Skin of body (tissue), 1 donor: ENCODE measurements at regions not wholly inside any gene's neighbourhood (a gene's known extent, or its start where the extent isn't known, plus 50 kb on each side); places are given as distances from the start of the nearest gene placed in this dataset.
"Not testable (repeated sequence)": the region's sequence is repeated elsewhere in the genome, so short reads cannot be mapped to it uniquely, and the experiment has no call there.

ENCODE experiments used
- DNase-seq: peaks from one replicate; lab custom pipeline; 2025; lab: John Stamatoyannopoulos, UW

GRCh38 chr6:44000164-44000842, 126.9 kb downstream of the MRPL14 start:
- no peak for DNase-seq

DNA sequence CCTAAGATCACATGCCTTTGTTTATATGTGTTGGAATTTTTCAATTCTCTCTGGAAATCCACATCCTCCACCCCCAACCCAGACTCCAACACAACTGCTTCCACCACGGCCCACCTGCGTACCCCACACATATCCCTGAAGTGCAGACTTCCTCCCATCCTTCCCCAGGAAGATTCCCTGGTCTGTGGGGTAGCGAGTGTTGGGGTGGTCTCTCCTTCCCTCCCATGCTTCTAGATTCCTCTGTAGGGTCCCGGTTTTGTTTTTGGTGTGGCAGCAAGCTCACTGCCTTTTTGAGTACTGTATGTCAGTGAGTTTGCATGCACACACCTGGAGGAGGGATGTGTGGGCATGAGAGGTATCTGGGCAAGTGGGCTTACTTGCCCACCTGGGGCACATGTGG, 127.6 kb downstream of the MRPL14 start:
- no peak for DNase-seq

DNA sequence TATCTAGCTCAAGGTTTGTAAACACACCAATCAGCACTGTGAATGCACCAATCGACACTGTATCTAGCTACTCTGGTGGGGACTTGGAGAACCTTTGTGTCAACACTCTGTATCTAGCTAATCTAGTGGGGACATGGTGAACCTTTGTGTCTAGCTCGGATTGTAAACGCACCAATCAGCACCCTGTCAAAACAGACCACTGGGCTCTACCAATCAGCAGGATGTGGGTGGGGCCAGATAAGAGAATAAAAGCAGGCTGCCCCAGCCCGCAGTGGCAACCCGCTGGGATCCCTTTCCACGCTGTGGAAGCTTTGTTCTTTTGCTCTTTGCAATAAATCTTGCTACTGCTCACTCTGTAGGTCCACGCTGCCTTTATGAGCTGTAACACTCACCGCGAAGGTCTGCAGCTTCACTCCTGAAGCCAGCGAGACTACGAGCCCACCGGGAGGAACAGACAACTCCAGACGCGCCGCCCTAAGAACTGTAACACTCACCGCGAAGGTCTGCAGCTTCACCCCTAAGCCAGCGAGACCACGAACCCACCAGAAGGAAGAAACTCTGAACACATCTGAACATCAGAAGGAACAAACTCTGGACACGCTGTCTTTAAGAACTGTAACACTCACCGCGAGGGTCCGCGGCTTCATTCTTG, 128.5 kb downstream of the MRPL14 start:
- DNase-seq, result not testable (repeated sequence)

GRCh38 chr6:43997990-43998585, 129.2 kb downstream of the MRPL14 start:
- not testable (repeated sequence) for DNase-seq

DNA sequence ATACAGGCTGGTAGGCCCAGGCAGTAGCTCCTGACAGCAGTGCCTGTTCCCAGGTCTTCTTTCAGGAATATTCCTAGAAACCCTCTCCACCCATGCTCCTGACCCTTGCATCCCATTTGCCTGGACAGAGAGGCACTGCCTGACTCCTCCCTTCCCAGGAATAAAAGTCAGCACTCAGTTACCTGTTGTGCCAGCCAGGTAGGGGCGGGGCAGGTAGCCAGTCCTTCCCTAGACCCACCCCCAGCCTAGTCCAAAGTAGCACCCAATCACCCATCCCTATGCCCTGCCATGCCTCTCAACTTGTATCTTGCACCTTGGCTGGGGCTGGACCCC, 129.9 kb downstream of the MRPL14 start:
- no peak for DNase-seq

GRCh38 chr6:43996618-43997344, 130.5 kb downstream of the MRPL14 start:
- no peak for DNase-seq

DNA sequence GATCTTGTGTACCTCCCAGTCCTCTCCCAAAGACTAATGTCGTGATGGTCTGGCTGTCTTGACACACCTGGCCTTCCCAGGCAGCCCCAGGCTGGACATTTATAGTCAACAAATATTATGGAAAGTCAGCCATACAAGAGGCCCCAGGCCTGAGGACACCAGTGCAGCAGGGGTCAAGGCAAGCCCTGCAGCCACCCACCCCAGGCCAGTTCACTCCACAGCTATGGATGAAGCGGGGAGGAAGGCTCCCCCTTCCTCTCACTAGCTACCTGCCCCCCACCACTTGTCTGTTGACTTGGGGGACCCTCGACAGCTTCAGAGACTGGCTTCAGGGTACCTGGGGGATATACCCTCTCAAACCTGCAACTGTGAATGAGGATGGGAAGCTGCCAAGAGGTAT, 132.1 kb downstream of the MRPL14 start:
- DNase-seq, result no peak

DNA sequence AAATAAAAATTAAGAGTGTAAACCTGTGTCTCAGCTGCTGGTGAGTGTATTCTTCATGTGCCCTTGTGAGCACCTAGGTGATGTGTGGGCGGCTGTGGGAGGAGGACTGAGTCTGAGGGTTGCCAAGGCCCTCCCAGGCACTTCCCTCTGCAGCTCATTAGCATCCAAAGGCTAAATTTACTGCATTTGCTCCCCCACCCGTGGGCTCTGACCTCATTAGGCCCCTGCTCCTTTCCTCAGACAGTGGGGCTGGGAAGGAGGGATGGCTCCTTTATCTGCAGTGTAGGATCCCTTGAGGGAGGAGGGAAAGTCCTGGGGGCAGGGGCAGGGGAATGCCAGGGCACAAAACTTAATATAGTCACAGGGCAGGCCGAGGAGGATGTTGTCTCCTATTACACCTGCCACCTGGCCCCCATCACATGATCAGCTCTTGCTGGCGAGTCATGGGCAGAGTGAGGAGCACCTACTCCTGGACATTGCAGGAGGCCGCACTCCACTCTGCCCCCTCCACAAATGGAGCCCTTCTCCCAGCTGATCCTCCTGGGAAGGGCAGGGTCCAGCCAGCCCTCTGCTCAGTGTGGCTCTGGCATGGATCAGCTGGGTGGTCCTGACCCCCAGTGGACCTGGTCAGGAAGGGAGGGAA, 133.2 kb downstream of the MRPL14 start:
- DNase-seq, result no peak

DNA sequence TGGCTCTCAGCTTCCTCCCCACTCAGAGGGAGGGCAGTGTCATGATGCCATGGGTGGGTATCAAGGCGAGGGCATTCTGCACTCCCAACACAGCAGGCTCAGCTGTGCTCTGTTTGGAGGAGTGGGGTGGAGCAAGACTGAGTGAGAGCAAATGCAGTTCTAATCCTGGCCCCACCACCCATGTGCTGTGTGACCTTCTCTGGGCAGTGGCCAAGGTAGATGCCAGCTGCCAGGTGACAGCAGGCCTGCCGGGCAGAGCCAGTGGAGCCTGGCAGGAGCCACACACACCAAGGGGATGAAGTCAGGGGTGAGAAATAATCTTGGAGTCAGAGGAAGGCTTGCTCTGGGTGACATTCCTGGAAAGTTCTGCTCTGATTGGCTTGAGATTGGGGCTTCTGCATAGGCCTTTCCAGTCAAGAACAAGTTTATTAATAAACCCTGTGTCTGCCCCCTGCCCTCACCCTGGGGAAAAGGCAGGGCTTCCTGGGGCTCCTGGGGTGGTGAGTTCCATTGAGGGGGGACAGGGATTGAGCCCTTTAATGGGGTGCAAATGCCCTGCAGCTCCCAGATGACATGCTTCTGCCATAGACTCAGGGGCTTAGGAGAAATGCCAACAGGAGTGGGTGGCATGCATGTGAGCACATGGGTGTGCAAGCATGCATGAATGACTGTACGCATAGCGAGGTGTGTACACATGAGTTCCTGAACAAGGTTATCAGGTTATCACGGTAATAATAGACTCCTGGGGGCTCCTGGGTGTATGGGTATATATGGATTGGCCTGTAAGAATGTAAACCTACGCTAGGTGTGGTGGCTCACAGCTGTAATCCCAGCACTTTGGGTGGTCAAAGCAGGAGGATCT, 134.2 kb downstream of the MRPL14 start:
- DNase-seq, result no peak

DNA sequence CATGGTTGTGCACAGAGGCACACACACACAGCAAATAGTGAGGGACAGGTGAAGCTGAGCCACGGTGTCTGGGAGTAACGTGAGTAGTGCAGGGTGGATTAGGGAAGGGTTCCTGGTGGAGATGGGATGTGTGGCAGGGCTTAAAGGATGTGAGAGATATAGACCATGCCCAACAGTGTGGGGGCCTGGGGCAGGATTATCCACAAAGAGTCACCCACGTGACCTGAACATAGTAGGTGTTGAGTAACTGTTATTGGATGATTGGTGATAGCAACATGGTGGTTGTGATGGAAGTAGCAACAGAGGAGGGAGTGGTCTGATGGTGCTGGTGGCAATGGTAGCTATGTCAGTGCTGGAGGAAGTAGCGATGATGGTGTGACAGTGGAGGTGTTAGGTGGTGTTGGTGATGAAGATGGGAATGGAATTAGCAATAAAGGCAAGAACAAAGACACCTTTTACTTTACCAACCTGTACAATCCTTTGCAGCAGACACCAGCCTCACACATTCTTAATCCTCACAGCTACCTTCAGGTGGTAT, 135.1 kb downstream of the MRPL14 start:
- DNase-seq, result no peak

DNA sequence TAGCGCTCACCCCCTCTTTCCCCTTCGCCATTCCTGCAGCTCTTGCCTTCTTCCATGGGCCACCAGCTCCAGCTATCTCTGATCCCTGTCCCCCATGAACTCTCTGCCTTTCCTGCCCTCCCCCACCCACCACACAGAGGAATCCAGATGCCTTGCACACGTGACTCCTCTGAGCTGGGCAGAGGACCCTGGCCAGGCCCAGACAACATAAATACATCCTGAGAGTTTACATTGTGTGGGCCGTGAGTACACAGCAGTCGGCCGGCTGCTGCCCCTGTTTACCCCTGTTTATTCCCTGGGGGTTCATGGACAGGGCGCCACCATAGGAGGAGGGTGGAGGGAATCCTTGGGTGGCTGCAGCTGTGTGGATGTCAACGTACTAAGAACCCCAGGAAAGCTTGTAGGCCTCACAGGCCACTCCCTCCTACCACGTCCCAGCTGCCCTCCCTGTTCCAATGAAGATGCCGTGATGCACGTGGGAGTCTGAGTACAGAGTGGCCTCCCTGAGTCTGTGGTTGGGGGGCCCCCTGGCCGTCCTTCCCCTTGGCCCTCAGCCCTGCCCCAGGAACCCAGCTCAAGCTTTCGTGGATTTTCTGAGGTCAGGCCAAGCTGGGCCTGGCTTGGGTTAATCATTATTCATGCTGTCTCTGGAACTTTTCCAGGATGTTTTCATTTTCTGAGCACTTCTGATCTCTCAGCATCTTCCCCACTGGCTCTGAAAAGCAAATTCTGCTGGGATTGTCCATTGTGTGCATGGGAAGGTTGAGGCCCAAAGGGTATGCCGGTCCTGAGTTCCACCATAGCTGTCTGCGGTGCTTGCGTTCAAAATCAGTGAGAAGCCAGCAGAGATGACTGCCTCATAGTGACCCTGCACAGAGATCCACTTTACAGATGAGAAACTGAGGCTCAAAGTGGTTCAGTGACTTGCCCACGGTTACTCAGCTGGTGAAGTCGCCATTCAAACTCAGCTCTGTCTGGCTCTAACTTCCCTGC, 136.3 kb downstream of the MRPL14 start:
- DNase-seq, result peak; percentile 62

DNA sequence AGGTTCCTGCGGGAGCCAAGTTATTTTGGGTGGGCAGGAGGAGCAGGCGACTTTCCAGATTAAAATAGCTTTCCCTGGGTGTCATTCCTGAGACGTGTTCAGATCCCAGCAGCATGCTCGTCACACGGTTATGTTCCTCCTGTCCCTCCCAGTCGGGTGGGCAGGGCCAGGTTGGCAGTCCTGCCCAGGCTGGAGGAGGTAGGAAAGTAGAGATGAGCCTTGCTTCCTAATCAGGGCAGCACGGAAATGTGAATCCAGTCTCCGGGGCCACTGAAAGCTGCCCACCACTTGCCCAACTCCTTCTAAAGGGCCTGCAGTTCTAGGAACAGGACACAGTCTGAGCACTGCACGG, 137.0 kb downstream of the MRPL14 start:
- peak; percentile 25 for DNase-seq

DNA sequence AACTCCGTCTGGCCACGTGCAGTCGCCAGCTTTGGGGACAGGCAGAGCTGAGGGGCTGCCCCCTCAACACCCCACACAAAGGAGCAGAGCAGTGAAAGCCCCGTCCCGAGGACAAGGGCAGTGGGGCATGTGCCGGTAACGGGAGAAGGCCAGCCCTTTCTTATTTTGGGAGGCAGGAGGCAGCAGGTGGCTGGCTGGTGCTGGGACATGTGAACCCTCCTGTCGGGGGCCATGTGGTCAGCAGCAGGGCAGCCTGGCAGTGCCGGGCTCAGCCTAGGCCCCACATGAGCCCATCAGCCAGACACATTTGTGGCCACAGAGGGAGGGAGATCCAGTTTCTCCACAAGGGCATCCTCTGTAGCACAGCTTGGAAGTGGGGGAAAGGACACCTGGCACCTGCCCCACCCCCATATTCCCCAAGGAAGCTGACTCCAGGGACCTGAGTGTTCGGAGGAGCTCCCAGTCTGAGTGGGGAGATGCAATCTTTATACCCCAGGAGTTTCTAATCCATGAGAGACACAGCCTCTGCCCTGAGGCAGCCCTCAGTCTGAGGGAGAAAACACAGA, 137.6 kb downstream of the MRPL14 start:
- no peak for DNase-seq

GRCh38 chr6:43988801-43989200, 138.5 kb downstream of the MRPL14 start:
- DNase-seq, result no peak

GRCh38 chr6:43987838-43988439, 139.3 kb downstream of the MRPL14 start:
- DNase-seq, result no peak

- no peak for DNase-seq
These were observed 141.0 kb downstream of the MRPL14 start for GRCh38 chr6:43986177-43986825.

DNA sequence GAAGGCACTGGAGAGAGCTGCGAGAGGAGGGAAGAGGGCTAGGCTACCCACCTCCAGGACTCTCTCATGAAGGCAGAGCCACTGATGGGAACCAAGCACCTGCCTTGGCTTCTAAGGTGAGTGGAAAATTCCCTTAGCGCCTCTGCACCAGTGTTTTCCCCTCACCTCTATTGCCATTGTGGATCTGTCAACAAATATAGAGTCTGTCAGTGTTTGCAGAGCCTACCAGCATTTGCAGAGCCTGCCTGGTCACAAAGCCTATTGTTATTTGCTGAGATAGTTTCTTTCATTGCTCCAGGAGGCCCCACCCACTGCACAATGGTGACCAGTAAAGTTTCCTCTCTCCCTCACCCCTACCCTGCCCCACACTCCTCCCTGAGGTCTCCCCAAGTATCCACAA, 141.9 kb downstream of the MRPL14 start:
- no peak for DNase-seq
